ENCODE measurements at regions not wholly inside any gene's neighbourhood (a gene's known extent, or its start where the extent isn't known, plus 50 kb on each side); places are given as distances from the start of the nearest gene placed in this dataset.

GRCh38 chrX:69082055-69082752 lies 83.0 kb downstream of the PJA1 start:
- Histone ChIP-seq H3K9ac (ENCODE audit: insufficient read depth in 1 of 2, low read length in 2 of 2) (no peak overlapping the region), H3K27ac (ENCODE audit: low read depth in 1 of 2, low read length in 1 of 2) (no peak overlapping the region), H3K9me3 (ENCODE audit: control insufficient read depth in 4 of 4, insufficient read depth in 3 of 4, low read length in 3 of 4) (no peaks in the 10 kb centered on the region), H3K4me3 (no peak overlapping the region), H3K4me1 (ENCODE audit: control insufficient read depth in 5 of 5, insufficient read depth in 5 of 5, low read length in 5 of 5) (peaks cover 0 to 29% (median 0%) of the 10 kb centered on the region in 5 donors), H3K36me3 (ENCODE audit: control insufficient read depth in 4 of 4, insufficient read depth in 4 of 4, low read length in 4 of 4) (no peaks in the 10 kb centered on the region), H3K27me3 (ENCODE audit: control insufficient read depth in 3 of 3, insufficient read depth in 3 of 3, low read length in 2 of 3) (peaks cover 0 to 2% (median 0%) of the 10 kb centered on the region in 3 donors)
- no peak for DNase-seq
- WGBS, 2 donors: 65 to 66% methylated on average over 10 of the region's 10 CpGs
- no peak for TF ChIP-seq CTCF (IDR thresholded peaks at IDR 0.05; ENCODE audit: control extremely low read depth, extremely low read depth)
- ATAC-seq (ENCODE audit: insufficient read depth, low FRiP score): no peak

GRCh38 chrX:69080855-69081465 lies 84.3 kb downstream of the PJA1 start:
- Histone ChIP-seq H3K4me1 (ENCODE audit: control insufficient read depth in 5 of 5, insufficient read depth in 5 of 5, low read length in 5 of 5) (peaks cover 0 to 29% (median 0%) of the 10 kb centered on the region in 5 donors), H3K27me3 (ENCODE audit: control insufficient read depth in 3 of 3, insufficient read depth in 3 of 3, low read length in 2 of 3) (peaks cover 0 to 2% (median 0%) of the 10 kb centered on the region in 3 donors), H3K36me3 (ENCODE audit: control insufficient read depth in 4 of 4, insufficient read depth in 4 of 4, low read length in 4 of 4) (no peaks in the 10 kb centered on the region), H3K4me3 (no peak overlapping the region), H3K9me3 (ENCODE audit: control insufficient read depth in 4 of 4, insufficient read depth in 3 of 4, low read length in 3 of 4) (no peaks in the 10 kb centered on the region), H3K9ac (ENCODE audit: insufficient read depth in 1 of 2, low read length in 2 of 2) (no peak overlapping the region), H3K27ac (ENCODE audit: low read depth in 1 of 2, low read length in 1 of 2) (no peak overlapping the region)
- ATAC-seq (ENCODE audit: insufficient read depth, low FRiP score) (no peak), DNase-seq (no peak)
- WGBS, 2 donors: 66 to 78% methylated on average over 15 of the region's 15 CpGs
- no peak for TF ChIP-seq CTCF (IDR thresholded peaks at IDR 0.05; ENCODE audit: control extremely low read depth, extremely low read depth)

- no peak overlapping the region for H3K9ac ChIP-seq (ENCODE audit: insufficient read depth in 1 of 2, low read length in 2 of 2)
- peaks cover 0 to 2% (median 0%) of the 10 kb centered on the region in 3 donors for H3K27me3 ChIP-seq (ENCODE audit: control insufficient read depth in 3 of 3, insufficient read depth in 3 of 3, low read length in 2 of 3)
- no peak overlapping the region for H3K27ac ChIP-seq (ENCODE audit: low read depth in 1 of 2, low read length in 1 of 2)
- DNase-seq: no peak
- no peaks in the 10 kb centered on the region for H3K9me3 ChIP-seq (ENCODE audit: control insufficient read depth in 4 of 4, insufficient read depth in 3 of 4, low read length in 3 of 4)
- 86 to 98% methylated on average over 5 of the region's 5 CpGs for WGBS, 2 donors
- no peaks in the 10 kb centered on the region for H3K36me3 ChIP-seq (ENCODE audit: control insufficient read depth in 4 of 4, insufficient read depth in 4 of 4, low read length in 4 of 4)
- ATAC-seq (ENCODE audit: insufficient read depth, low FRiP score): no peak
- no peak overlapping the region for H3K4me3 ChIP-seq
- no peak for TF ChIP-seq CTCF (IDR thresholded peaks at IDR 0.05; ENCODE audit: control extremely low read depth, extremely low read depth)
- H3K4me1 ChIP-seq (ENCODE audit: control insufficient read depth in 5 of 5, insufficient read depth in 5 of 5, low read length in 5 of 5): peaks cover 0 to 29% (median 0%) of the 10 kb centered on the region in 5 donors
These were observed 86.0 kb downstream of the PJA1 start for GRCh38 chrX:69079268-69079667.
